HG03469 (cell line): ENCODE measurements at regions not wholly inside any gene's neighbourhood (a gene's known extent, or its start where the extent isn't known, plus 50 kb on each side); places are given as distances from the start of the nearest gene placed in this dataset.

Experiments used
- ATAC-seq: cut with Tn5 transposase; IDR thresholded peaks from one replicate; pipeline ENCODE4 v1.9.1; 2021; ENCODE audit warnings: mild to moderate bottlenecking, moderate library complexity, moderate number of reproducible peaks; ENCODE audit not compliant: unreplicated experiment

DNA sequence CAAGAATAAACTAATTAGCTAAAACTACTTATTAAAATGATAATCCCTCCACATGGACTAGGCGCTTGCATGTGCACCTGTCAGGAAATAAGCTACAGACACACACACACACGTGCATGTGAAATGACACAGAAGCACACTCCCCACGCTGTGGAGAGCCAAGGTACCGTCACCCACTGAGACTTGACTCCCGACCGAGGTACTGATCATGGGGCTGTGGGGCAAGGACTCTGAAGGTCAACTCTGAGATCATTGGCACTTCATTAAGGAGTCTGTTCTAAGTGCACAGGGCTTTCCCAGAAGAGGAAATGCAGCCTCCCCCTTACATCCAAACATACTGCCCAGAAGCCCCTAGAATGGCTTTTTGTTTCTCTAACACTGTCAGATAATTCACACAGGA lies 264.4 kb upstream of the WWC1 start:
- no peak for ATAC-seq

DNA sequence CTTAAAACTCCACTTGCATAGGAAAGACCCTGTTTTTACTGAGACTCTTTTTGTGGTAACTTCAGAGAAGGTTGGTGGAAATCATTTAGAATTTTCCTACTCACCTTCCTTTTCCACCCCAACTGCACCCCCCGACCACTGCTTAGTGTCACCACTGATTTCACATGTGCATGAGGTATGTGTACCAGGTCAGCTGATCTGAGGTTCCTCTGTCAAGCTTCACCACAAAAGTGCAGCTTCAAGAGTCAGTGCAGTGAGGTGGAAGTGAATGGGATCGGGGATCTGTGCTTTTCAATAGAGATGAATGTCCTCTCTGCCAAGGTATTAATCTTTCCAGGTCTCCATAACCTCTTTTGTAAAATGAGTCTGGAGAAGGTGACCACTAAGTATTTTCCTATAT lies 260.5 kb upstream of the WWC1 start:
- no peak for ATAC-seq

DNA sequence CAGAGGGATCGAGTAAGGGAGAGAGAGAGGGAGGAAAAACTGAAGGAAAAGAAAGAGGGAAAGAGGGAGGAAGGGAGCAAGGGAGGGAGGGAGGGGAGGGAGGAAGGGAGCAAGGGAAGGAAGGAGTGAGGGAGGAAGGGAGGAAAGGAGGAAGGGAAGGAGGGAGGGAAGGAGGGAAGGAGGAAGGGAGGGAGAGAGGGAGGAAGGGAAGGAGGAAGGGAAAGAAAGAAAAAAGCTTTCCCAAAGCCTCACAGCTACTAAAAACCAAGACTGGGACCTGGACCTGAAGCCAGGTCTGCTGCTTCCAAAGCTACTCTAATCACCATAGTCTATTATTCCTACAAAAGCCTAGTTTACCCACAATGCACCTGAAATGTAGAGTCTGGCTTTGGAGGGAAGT lies 259.8 kb upstream of the WWC1 start:
- no peak for ATAC-seq

DNA sequence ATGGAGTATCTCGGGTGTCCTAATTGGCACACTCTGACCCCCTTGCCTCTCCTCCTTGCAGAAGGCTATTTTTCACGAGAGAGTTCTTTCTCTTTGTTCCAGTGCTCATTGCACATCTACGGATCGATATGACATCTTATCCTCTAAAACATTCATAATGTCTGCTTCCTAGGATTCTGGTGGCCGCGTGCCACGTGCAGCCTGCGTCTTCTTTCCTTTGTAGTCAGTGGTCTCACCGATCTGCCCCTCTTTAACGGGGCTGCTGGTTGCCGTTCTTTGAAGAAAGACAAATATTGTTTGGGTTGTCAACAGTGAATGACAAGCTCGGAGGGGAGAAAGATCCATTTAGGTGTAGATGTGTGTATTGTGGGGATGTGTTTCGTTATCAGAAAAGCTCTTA lies 252.4 kb upstream of the WWC1 start:
- ATAC-seq: no peak

DNA sequence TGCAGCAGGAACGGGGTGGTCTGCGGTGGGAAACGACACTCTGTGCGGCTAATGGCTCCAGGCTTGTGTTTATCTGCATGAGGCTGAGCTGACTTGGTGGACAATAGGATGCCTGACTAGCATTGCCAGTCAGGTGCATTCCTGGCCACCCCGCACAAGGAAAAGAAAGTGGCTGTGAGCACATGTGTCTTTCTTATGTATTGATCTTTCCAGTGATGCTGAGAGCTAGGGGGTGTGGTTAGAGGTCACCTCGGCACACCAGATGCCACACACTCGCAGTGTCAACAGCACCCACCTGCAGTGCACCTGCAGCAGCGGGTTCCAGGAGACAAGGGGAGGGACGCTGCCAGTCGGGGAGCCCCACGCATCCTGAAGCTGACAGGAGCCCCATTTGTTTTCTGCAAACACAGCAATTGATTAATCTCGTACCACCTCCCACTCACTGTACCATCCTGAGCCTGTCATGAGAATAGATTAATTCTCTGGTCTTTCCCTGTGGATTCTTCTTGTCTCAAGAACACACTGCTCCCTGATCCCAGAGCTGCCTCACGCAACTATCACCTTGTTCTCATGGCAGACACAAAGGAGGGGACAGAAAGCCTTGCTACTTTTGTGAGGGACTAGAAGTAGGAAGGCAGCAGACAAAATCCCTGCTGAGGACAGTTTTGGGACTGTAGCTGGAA lies 251.7 kb upstream of the WWC1 start:
- ATAC-seq: no peak

DNA sequence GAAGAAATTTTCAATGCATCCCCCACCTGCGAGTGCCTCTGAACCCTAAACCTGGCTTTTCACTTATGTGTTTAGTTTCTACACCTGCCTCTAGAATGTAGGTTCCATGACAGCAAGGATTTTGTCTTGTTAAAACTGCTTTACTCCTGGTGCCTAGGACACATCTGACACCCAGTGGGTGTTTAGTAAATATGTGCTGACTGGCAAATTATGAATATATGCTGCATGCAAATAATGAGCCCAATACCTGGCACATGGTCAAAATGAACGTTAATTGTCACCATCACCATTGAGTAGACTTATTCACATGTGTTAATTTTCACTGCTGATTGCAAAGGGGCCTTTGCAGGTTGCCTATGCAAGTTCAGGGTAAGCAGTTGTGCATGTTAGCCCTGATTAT lies 249.9 kb upstream of the WWC1 start:
- ATAC-seq: no peak

DNA sequence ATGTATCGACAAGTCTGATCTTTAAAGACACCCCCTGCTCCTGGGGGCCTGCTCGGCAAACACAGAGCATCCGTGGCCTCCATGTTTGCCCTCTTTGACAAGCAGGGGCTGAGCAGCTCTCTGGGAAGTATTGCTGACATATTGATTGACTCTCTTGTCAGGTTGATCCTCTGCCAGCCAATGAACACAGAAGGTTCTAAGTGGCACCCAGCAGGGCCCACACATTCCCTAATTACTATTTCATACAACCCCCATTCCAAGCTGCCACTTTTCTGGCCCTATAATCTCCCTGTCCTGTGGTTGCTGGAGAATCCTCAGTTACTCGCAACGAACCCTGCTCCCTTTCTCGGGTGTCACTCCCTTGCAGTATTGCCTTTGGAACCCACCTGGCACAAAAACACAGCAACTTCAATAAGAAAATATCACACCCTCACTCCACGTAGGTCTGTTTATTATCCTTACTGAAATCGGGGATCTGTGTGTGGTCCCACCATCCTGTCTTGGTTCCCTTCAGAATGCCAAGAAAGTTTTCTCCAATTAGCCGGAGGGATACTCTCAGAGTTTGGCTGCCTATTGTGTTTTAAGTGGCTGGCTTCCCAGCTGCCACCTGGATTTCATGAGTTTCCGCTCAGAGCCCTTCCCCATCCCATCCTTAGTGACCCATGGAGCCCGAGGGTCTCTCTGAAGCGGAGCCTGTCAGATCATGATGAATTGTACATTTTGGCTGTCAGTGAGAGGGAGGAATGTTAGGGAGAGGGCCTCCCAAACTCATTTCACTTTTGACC lies 249.0 kb upstream of the WWC1 start:
- ATAC-seq: no peak

DNA sequence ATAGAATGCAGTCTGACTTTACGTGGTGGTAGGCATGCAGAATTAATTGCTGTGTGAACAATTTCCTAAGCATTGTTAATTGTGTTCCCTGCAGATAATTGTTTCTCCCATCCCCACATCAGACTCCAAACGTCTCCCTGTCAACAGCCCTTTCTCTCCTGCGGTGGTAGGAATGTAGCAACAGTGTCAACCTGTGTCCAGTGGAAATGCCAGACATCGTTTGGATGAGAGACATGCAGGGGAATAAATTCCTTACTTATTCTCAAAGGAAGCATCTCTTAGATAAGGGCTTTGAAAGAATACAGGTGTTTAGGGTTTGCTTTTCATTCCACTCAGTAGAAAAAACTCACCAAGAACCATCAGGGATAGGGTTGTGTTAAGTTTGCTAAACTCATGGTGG lies 245.3 kb upstream of the WWC1 start:
- ATAC-seq: no peak

DNA sequence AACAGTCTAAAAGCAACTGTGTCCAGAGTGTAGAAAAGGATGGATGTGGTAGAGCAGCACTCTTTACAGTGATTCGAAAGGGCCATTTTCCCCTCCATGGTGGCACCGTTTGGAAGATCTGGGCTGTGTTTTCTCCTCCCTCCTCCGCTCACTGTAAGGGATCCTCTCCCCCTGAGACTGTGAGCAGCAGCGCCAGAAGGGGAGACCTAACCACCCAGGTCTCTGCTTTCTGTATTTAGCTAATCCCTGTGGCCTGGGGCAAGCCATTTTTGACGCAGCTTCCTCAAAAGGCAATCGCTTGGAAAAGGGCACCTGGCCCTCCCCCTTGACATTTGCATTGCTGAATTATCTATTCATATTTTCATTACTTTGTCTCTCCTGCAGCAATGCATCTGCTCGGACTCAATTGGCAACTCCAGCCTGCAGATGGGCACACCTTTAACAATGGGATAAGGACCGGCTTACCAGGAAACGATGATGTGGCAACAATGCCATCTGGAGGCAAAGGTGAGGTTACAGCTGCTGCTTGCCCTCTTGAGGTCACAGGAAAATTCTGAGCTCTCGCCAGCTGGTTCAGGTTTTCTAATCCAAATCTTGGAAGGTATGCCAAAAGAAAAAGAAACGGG lies 244.3 kb upstream of the WWC1 start:
- ATAC-seq: no peak

DNA sequence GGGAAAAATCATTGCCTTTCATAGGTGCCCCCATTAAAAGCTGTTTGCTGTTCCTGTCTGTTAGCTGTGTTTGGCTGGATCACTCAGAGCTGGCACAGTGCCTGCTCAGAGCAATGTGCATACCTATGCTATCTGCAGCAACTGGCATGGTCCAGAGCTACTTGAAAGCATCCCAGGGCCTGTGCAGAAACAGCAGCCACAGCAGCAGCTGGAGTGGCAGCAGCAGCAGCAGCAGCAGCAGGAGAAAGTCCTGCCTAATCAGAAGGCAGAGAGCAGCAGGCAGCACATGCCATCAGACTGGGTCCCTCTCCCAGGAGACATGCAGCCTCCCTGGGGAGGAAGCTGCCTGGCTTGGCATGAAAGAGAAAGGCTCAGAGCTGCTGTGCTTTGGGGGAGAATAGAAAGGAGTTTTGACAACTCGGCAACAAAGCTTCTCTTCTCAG lies 243.8 kb upstream of the WWC1 start:
- no peak for ATAC-seq

DNA sequence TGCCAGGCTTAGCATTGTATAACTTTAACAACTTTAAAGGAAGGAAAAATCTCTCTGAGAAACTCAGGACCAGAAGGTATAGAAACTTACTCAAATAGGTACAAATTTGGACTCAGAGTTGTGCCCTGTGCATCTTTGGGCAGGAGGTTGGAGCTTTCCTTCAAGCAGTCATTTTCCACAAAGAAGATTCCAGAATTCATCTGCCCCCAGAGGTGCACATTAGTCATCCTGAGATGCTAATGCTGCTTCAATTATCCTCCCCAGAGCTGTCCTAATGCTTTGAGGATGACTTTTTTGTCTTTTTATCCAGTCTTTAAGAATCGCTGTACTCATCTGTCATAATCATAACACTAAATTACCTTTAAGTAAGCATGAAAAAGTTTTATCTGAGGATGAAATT lies 243.0 kb upstream of the WWC1 start:
- no peak for ATAC-seq

DNA sequence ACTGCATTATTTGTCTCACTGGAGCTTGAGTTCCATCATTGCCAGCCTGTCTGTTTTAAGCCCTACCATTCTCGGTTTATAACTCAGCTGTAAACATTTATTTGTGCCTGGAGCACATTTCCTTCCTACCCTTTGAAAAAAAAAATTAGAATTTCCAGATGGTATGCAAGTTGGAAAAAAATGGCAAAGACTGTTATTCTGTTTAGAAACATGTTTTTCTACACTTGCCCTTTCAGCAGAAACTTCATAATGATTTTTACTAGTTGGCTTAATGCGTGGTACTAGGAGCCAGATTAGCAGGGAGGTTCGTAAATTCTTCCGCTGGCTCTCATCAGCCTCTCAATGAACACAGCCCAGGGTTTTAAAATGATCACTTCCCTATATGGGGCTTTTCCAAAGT lies 238.8 kb upstream of the WWC1 start:
- ATAC-seq: no peak

DNA sequence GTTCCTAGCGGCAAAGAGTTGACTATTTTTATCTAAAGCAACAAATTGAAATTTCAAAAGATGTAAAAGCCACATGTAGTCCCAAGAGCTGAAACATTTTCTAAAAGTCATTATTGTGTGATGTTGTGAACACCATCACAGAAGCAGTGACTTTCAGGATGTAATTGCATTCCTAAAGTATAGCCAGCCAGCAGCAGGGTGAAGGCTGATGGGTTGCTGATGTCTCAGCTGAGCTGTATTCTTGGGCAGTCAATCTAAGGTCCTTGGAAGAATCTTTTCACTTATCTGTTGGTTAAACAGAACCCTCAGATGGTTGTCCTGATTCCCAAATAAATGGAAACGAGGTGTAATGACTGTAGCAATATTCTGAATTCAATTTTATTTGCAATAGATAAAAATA lies 237.4 kb upstream of the WWC1 start:
- ATAC-seq: no peak

DNA sequence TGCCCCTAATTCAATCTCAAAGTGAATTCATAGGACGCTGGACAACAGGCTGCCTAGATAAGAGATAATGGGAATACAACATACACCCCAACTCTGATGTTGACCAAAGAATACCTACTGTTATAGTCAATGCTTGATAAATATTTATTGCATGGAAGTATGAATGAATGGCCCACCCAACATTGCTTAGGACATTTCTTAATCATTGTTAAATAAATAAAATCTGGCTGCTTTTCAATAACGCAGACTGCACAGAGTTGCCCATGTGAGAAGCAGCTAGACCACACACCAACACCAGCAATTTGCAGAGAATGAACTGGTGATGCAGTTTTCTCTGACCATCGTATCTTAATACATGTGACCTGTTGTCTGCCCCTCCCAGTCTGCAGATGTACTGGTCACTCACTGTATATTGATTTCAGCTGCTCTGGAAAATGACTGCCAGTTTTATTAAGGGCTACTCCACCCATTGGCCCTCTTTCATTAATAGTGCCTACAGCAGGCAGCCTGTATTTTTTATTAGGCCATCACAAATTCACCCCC lies 236.2 kb upstream of the WWC1 start:
- no peak for ATAC-seq

DNA sequence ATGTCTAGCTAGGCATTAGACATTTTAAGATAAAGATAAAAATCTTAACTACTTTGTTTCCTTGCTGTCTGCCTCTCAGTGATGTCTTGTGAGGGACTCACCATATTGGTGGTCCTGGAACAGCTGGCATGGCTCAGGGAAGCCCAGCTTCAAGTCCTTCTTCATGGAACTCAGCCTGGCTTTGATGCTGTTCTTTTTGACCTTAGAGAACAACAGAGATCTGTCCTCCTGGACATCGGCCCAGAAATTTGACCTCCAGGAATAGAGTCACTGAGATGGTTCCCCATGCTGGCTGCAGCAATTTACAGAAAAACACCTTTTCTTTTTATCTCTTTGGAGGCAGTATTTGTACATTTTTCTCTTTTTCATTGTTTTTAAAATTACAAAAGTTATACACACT lies 235.5 kb upstream of the WWC1 start:
- ATAC-seq: no peak

DNA sequence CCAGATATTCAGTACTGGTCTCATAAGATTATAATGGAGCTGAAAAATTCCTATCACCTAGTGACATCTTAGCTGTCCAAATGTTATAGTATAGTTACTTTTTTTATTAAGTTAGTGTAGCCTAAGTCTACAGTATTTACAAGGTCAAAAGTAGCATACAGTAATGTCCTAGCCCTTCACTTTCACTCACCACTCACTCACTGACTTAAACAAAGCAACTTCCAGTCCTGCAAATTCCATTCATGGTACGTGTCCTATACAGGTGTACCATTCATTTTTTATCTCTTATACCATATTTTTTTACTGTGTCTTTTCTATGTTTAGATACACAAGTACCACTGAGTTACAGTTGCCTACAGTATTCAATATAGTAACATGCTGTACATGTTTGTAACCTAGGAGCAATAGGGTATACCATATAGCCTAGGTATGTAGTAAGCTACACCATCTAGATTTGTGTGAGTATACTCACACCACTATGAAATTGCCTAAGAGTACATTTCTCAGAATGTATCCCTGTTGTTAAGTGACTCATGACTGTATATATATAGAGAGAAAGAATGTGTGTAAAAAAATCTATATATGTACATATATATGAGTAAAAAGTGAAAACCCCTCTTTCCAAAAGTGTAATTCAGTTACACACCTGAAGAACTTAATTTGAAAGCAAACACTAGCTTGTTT lies 234.8 kb upstream of the WWC1 start:
- no peak for ATAC-seq

DNA sequence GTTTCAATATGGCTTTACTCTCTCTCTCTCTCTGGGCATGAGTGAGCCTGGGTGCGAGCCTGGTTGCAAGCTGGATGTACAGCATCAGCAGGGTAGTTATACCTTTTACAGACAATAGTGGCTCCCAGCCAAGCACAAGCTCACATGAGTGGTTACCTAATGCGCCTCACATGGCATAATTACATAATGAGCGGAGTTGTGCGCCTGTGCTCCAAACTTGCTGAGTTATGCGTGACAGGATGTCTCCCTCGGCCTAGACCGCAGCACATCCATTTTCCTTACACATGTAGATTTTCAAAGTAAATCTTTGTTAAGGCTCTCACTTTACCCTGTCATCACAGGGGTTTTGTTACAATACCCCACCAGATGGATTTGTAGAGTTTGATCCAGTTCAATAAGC lies 233.5 kb upstream of the WWC1 start:
- ATAC-seq: no peak

DNA sequence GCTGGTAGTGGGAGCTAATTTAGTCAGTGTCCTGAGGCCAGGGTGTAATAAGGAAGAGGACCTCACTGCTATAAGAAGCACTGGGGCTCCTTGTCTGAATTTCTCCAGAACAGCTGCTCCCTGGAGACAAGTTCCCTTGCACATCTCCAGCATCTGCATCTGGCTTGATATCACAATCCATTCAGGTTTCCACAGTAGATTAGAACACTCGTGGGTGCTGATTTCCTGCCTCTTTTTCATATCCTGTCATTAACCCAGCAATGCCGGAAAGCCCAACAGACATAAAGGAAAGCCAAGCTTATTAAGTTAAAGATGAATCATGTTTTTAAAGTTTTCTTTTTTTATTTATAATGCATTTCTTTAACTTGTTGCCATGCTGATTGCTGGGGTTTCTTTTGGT lies 232.3 kb upstream of the WWC1 start:
- ATAC-seq: no peak

DNA sequence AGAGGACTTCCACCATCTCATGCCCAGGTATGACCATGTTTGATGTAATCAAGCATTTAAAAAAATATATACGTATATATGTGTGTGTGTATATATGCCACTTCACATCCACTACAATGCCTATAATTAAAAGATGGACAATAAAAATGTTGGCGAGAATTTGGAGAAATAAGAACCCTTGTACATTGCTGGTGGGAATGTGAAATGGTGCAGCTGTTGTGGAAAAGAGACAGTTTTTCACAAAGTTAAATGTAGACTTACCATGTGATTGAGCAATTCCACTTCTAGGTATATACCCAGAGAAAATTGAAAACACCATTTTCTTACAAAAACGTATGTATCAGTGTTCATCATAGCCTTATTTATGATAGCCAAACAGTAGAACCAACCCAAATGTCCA lies 229.2 kb upstream of the WWC1 start:
- no peak for ATAC-seq

DNA sequence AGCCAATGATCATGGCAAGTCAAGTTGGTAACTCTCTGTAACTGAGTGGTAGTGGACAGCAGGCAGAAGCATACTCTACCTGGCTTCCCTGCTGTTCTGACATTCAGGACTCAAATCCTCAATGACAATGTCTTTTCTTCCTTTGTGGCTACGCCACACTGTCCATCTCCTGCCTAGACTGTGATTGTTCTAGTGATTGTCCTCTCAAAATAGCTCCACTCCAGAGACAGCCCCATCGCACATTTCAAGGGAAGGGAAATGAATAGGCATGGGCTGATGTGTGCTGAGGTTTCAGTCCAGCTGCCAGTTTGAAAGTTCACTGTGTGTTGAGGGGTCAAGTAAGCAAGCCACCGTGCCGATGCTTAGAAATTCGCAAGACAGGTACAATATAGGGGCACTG lies 227.0 kb upstream of the WWC1 start:
- ATAC-seq: no peak

DNA sequence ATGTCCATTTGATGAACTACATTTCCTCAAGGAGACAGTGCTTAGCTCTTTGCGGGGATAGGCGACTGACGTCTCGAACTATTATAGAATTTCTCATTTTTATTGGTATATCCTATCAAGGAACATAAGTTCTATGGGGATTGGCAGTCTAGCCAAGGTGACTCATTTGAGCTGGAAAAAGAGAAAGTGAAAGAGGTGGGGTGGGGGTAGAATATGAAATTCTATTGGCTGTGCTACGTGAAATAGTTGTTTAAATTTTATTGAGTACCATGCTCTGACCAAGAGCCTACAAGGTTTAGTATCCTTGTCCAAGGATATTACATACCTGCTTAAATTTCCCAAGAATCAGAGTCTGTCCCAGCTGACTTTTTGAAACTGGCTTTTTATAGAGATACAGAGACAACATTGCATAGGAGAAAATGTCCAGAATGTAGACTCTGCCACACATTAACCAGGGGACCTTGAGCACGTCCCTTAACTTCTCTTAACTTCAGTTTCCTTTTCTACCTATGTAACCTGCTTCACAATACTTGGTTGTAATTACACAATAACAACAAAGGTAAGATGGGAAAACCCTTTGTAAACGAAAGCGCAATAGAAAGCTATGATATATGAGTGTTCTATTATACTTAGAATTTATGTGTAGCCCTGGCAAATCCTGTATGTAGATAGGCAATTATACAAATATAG lies 226.4 kb upstream of the WWC1 start:
- ATAC-seq: no peak
